Spleen (tissue), 7 donors: ENCODE measurements at regions not wholly inside any gene's neighbourhood (a gene's known extent, or its start where the extent isn't known, plus 50 kb on each side); places are given as distances from the start of the nearest gene placed in this dataset.

Experiments used
- CTCF ChIP-seq, 11 experiments: fragments of 200-600 bp in 7 of 11; fragments of 450-650 bp in 4 of 11; sonication (generic) in 4 of 11; IDR thresholded peaks in 8 of 11; conservative IDR thresholded peaks in 3 of 11; 1 replicate in 7 of 11; 2 replicates in 4 of 11; pipeline versions ENCODE4 v1.4.0 to v1.8.0; 2016 to 2021; ENCODE audit warnings: antibody characterized with exemption in 11 of 11, inconsistent platforms in 4 of 11, mild to moderate bottlenecking in 1 of 11
- POLR2A ChIP-seq, 3 donors: fragments of 450-650 bp; IDR thresholded peaks; one replicate each; pipeline ENCODE4 v1.5.1; 2017; ENCODE audit warnings: antibody characterized with exemption in 3 of 3, mild to moderate bottlenecking in 1 of 3
- POLR2AphosphoS5 ChIP-seq, 3 donors: sonication (generic); formaldehyde crosslinking; IDR thresholded peaks; one replicate each; pipeline ENCODE4 v1.5.1; 2017; ENCODE audit warnings: antibody characterized with exemption in 3 of 3
- donor health status: DM: no; HTN: no; CAD: no; lungs with moderate emphysema.
- donor health status: DM: no; HTN: no; CAD: no.
- donor health status: DM: no; HTN: no; CAD: no.

- no peak for TF ChIP-seq CTCF (IDR thresholded peaks at IDR 0.05 in 8 of 11, conservative IDR thresholded peaks at IDR 0.05 in 3 of 11)
- TF ChIP-seq POLR2A (IDR thresholded peaks at IDR 0.05) = no peak
- no peak for TF ChIP-seq POLR2AphosphoS5 (IDR thresholded peaks at IDR 0.05)
Observed at GRCh38 chr7:52691257-52691656, 344.2 kb upstream of the POM121L12 start.
